ENCODE measurements at regions not wholly inside any gene's neighbourhood (a gene's known extent, or its start where the extent isn't known, plus 50 kb on each side); places are given as distances from the start of the nearest gene placed in this dataset.

GRCh38 chr20:62539198-62540045, 63.6 kb upstream of the GATA5 start:
- Histone ChIP-seq H3K4me1 (ENCODE audit: insufficient read depth) (no peaks in the 10 kb centered on the region), H3K36me3 (no peaks in the 10 kb centered on the region), H3K9me3 (peaks cover 0 to under 1% of the 10 kb centered on the region in 2 donors), H3K27me3 (no peaks in the 10 kb centered on the region), H3K27ac (no peak overlapping the region), H3K4me3 (no peak overlapping the region)
- peak in 1 of 5 donors; percentile 54 for DNase-seq
- no peak for TF ChIP-seq POLR2A (IDR thresholded peaks at IDR 0.05)
- no peak for TF ChIP-seq CTCF (IDR thresholded peaks at IDR 0.05)
- TF ChIP-seq EP300 (IDR thresholded peaks at IDR 0.05) = no peak
- intact Hi-C loops (cut with DNase I) = no loop called here
- WGBS, 3 donors = 7 to 12% (median 10%) methylated on average over 25 of the region's 25 CpGs

GRCh38 chr20:62540504-62540903, 64.7 kb upstream of the GATA5 start:
- H3K4me3 ChIP-seq = no peak overlapping the region
- WGBS, 3 donors = 81 to 90% (median 87%) methylated on average over 13 to 14 of the region's 14 CpGs
- no peaks in the 10 kb centered on the region for H3K4me1 ChIP-seq (ENCODE audit: insufficient read depth)
- H3K27ac ChIP-seq = no peak overlapping the region
- TF ChIP-seq CTCF (IDR thresholded peaks at IDR 0.05) (no peak), EP300 (IDR thresholded peaks at IDR 0.05) (no peak), POLR2A (IDR thresholded peaks at IDR 0.05) (no peak)
- peaks cover 0 to 6% of the 10 kb centered on the region in 2 donors for H3K9me3 ChIP-seq
- H3K27me3 ChIP-seq = no peaks in the 10 kb centered on the region
- intact Hi-C loops (cut with DNase I) = no loop called here
- no peak for DNase-seq
- H3K36me3 ChIP-seq = no peaks in the 10 kb centered on the region

- Histone ChIP-seq H3K4me1 (ENCODE audit: insufficient read depth) (no peaks in the 10 kb centered on the region), H3K36me3 (no peaks in the 10 kb centered on the region), H3K4me3 (no peak overlapping the region), H3K27me3 (no peaks in the 10 kb centered on the region), H3K27ac (no peak overlapping the region), H3K9me3 (peaks cover 0 to 6% of the 10 kb centered on the region in 2 donors)
- no peak for DNase-seq
- 51 to 57% (median 54%) methylated on average over 14 of the region's 14 CpGs for WGBS, 3 donors
- TF ChIP-seq EP300 (IDR thresholded peaks at IDR 0.05) (no peak), POLR2A (IDR thresholded peaks at IDR 0.05) (no peak), CTCF (IDR thresholded peaks at IDR 0.05) (no peak)
- intact Hi-C loops (cut with DNase I) = no loop called here
Observed at GRCh38 chr20:62542862-62543261, 67.1 kb upstream of the GATA5 start.

- H3K27me3 ChIP-seq = no peaks in the 10 kb centered on the region
Observed at GRCh38 chr20:62543470-62544302, 67.9 kb upstream of the GATA5 start.

More at GRCh38 chr20:62543470-62544302, 67.9 kb upstream of the GATA5 start:
- Histone ChIP-seq H3K9me3 (peaks cover 0 to 6% of the 10 kb centered on the region in 2 donors), H3K27ac (no peak overlapping the region), H3K4me3 (no peak overlapping the region), H3K36me3 (no peaks in the 10 kb centered on the region), H3K4me1 (ENCODE audit: insufficient read depth) (no peaks in the 10 kb centered on the region)
- no peak for TF ChIP-seq EP300 (IDR thresholded peaks at IDR 0.05)
- no peak for TF ChIP-seq POLR2A (IDR thresholded peaks at IDR 0.05)
- no peak for TF ChIP-seq CTCF (IDR thresholded peaks at IDR 0.05)
- intact Hi-C loops (cut with DNase I) = no loop called here
- no peak for DNase-seq
- 31 to 33% (median 32%) methylated on average over 25 to 27 of the region's 27 CpGs for WGBS, 3 donors
